ENCODE measurements at regions not wholly inside any gene's neighbourhood (a gene's known extent, or its start where the extent isn't known, plus 50 kb on each side); places are given as distances from the start of the nearest gene placed in this dataset.

- Histone ChIP-seq H3K9ac (ENCODE audit: low read length) (no peak overlapping the region), H3K36me3 (ENCODE audit: control insufficient read depth, insufficient read depth, low read length) (no peaks in the 10 kb centered on the region), H3K27me3 (ENCODE audit: control insufficient read depth, insufficient read depth, low read length) (no peaks in the 10 kb centered on the region), H3K9me3 (ENCODE audit: control insufficient read depth, low read length) (no peaks in the 10 kb centered on the region), H3K4me1 (ENCODE audit: control insufficient read depth, insufficient read depth, low read length) (no peaks in the 10 kb centered on the region), H3K4me3 (ENCODE audit: low read length) (no peak overlapping the region)
These were observed 96.5 kb downstream of the GADD45G start for GRCh38 chr9:89701221-89701798.

- Histone ChIP-seq H3K4me1 (ENCODE audit: control insufficient read depth, insufficient read depth, low read length) (no peaks in the 10 kb centered on the region), H3K4me3 (ENCODE audit: low read length) (no peak overlapping the region), H3K9ac (ENCODE audit: low read length) (no peak overlapping the region), H3K27me3 (ENCODE audit: control insufficient read depth, insufficient read depth, low read length) (no peaks in the 10 kb centered on the region), H3K36me3 (ENCODE audit: control insufficient read depth, insufficient read depth, low read length) (no peaks in the 10 kb centered on the region), H3K9me3 (ENCODE audit: control insufficient read depth, low read length) (no peaks in the 10 kb centered on the region)
These were observed 97.6 kb downstream of the GADD45G start for GRCh38 chr9:89702401-89702800.

GRCh38 chr9:89705651-89706050 is 100.8 kb downstream of the GADD45G start:
- no peaks in the 10 kb centered on the region for H3K36me3 ChIP-seq (ENCODE audit: control insufficient read depth, insufficient read depth, low read length)
- no peak overlapping the region for H3K4me3 ChIP-seq (ENCODE audit: low read length)
- H3K4me1 ChIP-seq (ENCODE audit: control insufficient read depth, insufficient read depth, low read length): no peaks in the 10 kb centered on the region
- H3K9me3 ChIP-seq (ENCODE audit: control insufficient read depth, low read length): no peaks in the 10 kb centered on the region
- H3K9ac ChIP-seq (ENCODE audit: low read length): no peak overlapping the region
- no peaks in the 10 kb centered on the region for H3K27me3 ChIP-seq (ENCODE audit: control insufficient read depth, insufficient read depth, low read length)

GRCh38 chr9:89706086-89706485 is 101.3 kb downstream of the GADD45G start:
- H3K27me3 ChIP-seq (ENCODE audit: control insufficient read depth, insufficient read depth, low read length): no peaks in the 10 kb centered on the region
- no peaks in the 10 kb centered on the region for H3K36me3 ChIP-seq (ENCODE audit: control insufficient read depth, insufficient read depth, low read length)
- H3K4me1 ChIP-seq (ENCODE audit: control insufficient read depth, insufficient read depth, low read length): no peaks in the 10 kb centered on the region
- no peaks in the 10 kb centered on the region for H3K9me3 ChIP-seq (ENCODE audit: control insufficient read depth, low read length)
- H3K4me3 ChIP-seq (ENCODE audit: low read length): no peak overlapping the region
- no peak overlapping the region for H3K9ac ChIP-seq (ENCODE audit: low read length)

GRCh38 chr9:89706731-89707191 is 101.9 kb downstream of the GADD45G start:
- Histone ChIP-seq H3K9me3 (ENCODE audit: control insufficient read depth, low read length) (no peaks in the 10 kb centered on the region), H3K4me1 (ENCODE audit: control insufficient read depth, insufficient read depth, low read length) (no peaks in the 10 kb centered on the region), H3K36me3 (ENCODE audit: control insufficient read depth, insufficient read depth, low read length) (no peaks in the 10 kb centered on the region), H3K27me3 (ENCODE audit: control insufficient read depth, insufficient read depth, low read length) (no peaks in the 10 kb centered on the region), H3K4me3 (ENCODE audit: low read length) (no peak overlapping the region), H3K9ac (ENCODE audit: low read length) (no peak overlapping the region)

GRCh38 chr9:89710697-89711096 is 105.9 kb downstream of the GADD45G start:
- Histone ChIP-seq H3K36me3 (ENCODE audit: control insufficient read depth, insufficient read depth, low read length) (no peaks in the 10 kb centered on the region), H3K27me3 (ENCODE audit: control insufficient read depth, insufficient read depth, low read length) (no peaks in the 10 kb centered on the region), H3K9me3 (ENCODE audit: control insufficient read depth, low read length) (no peaks in the 10 kb centered on the region), H3K4me1 (ENCODE audit: control insufficient read depth, insufficient read depth, low read length) (no peaks in the 10 kb centered on the region), H3K9ac (ENCODE audit: low read length) (no peak overlapping the region), H3K4me3 (ENCODE audit: low read length) (no peak overlapping the region)

GRCh38 chr9:89711866-89712265 is 107.1 kb downstream of the GADD45G start:
- Histone ChIP-seq H3K4me3 (ENCODE audit: low read length) (no peak overlapping the region), H3K4me1 (ENCODE audit: control insufficient read depth, insufficient read depth, low read length) (no peaks in the 10 kb centered on the region), H3K9me3 (ENCODE audit: control insufficient read depth, low read length) (no peaks in the 10 kb centered on the region), H3K27me3 (ENCODE audit: control insufficient read depth, insufficient read depth, low read length) (no peaks in the 10 kb centered on the region), H3K9ac (ENCODE audit: low read length) (no peak overlapping the region), H3K36me3 (ENCODE audit: control insufficient read depth, insufficient read depth, low read length) (no peaks in the 10 kb centered on the region)

GRCh38 chr9:89712283-89712682 is 107.5 kb downstream of the GADD45G start:
- H3K36me3 ChIP-seq (ENCODE audit: control insufficient read depth, insufficient read depth, low read length): no peaks in the 10 kb centered on the region
- H3K4me3 ChIP-seq (ENCODE audit: low read length): no peak overlapping the region
- no peak overlapping the region for H3K9ac ChIP-seq (ENCODE audit: low read length)
- H3K9me3 ChIP-seq (ENCODE audit: control insufficient read depth, low read length): no peaks in the 10 kb centered on the region
- no peaks in the 10 kb centered on the region for H3K4me1 ChIP-seq (ENCODE audit: control insufficient read depth, insufficient read depth, low read length)
- H3K27me3 ChIP-seq (ENCODE audit: control insufficient read depth, insufficient read depth, low read length): no peaks in the 10 kb centered on the region

GRCh38 chr9:89714321-89714720 is 109.5 kb downstream of the GADD45G start:
- no peaks in the 10 kb centered on the region for H3K9me3 ChIP-seq (ENCODE audit: control insufficient read depth, low read length)
- no peak overlapping the region for H3K4me3 ChIP-seq (ENCODE audit: low read length)
- no peaks in the 10 kb centered on the region for H3K4me1 ChIP-seq (ENCODE audit: control insufficient read depth, insufficient read depth, low read length)
- H3K36me3 ChIP-seq (ENCODE audit: control insufficient read depth, insufficient read depth, low read length): no peaks in the 10 kb centered on the region
- H3K9ac ChIP-seq (ENCODE audit: low read length): no peak overlapping the region
- no peaks in the 10 kb centered on the region for H3K27me3 ChIP-seq (ENCODE audit: control insufficient read depth, insufficient read depth, low read length)

- Histone ChIP-seq H3K9ac (ENCODE audit: low read length) (no peak overlapping the region), H3K9me3 (ENCODE audit: control insufficient read depth, low read length) (no peaks in the 10 kb centered on the region), H3K36me3 (ENCODE audit: control insufficient read depth, insufficient read depth, low read length) (no peaks in the 10 kb centered on the region), H3K4me3 (ENCODE audit: low read length) (no peak overlapping the region), H3K27me3 (ENCODE audit: control insufficient read depth, insufficient read depth, low read length) (no peaks in the 10 kb centered on the region), H3K4me1 (ENCODE audit: control insufficient read depth, insufficient read depth, low read length) (no peaks in the 10 kb centered on the region)
These were observed 110.6 kb downstream of the GADD45G start for GRCh38 chr9:89715318-89715858.

- Histone ChIP-seq H3K9ac (ENCODE audit: low read length) (no peak overlapping the region), H3K4me1 (ENCODE audit: control insufficient read depth, insufficient read depth, low read length) (no peaks in the 10 kb centered on the region), H3K4me3 (ENCODE audit: low read length) (no peak overlapping the region), H3K27me3 (ENCODE audit: control insufficient read depth, insufficient read depth, low read length) (no peaks in the 10 kb centered on the region), H3K9me3 (ENCODE audit: control insufficient read depth, low read length) (no peaks in the 10 kb centered on the region), H3K36me3 (ENCODE audit: control insufficient read depth, insufficient read depth, low read length) (no peaks in the 10 kb centered on the region)
These were observed 111.1 kb downstream of the GADD45G start for GRCh38 chr9:89715881-89716280.

- Histone ChIP-seq H3K9ac (ENCODE audit: low read length) (no peak overlapping the region), H3K36me3 (ENCODE audit: control insufficient read depth, insufficient read depth, low read length) (no peaks in the 10 kb centered on the region), H3K4me1 (ENCODE audit: control insufficient read depth, insufficient read depth, low read length) (no peaks in the 10 kb centered on the region), H3K9me3 (ENCODE audit: control insufficient read depth, low read length) (no peaks in the 10 kb centered on the region), H3K27me3 (ENCODE audit: control insufficient read depth, insufficient read depth, low read length) (no peaks in the 10 kb centered on the region), H3K4me3 (ENCODE audit: low read length) (no peak overlapping the region)
These were observed 111.7 kb downstream of the GADD45G start for GRCh38 chr9:89716559-89716958.

- no peak overlapping the region for H3K4me3 ChIP-seq (ENCODE audit: low read length)
- H3K27me3 ChIP-seq (ENCODE audit: control insufficient read depth, insufficient read depth, low read length): no peaks in the 10 kb centered on the region
- H3K9ac ChIP-seq (ENCODE audit: low read length): no peak overlapping the region
These were observed 113.4 kb downstream of the GADD45G start for GRCh38 chr9:89718176-89718575.

More at GRCh38 chr9:89718176-89718575, 113.4 kb downstream of the GADD45G start:
- Histone ChIP-seq H3K9me3 (ENCODE audit: control insufficient read depth, low read length) (no peaks in the 10 kb centered on the region), H3K4me1 (ENCODE audit: control insufficient read depth, insufficient read depth, low read length) (no peaks in the 10 kb centered on the region), H3K36me3 (ENCODE audit: control insufficient read depth, insufficient read depth, low read length) (no peaks in the 10 kb centered on the region)
